K562 (cell line): ENCODE measurements at regions not wholly inside any gene's neighbourhood (a gene's known extent, or its start where the extent isn't known, plus 50 kb on each side); places are given as distances from the start of the nearest gene placed in this dataset.

Experiments used
- ATAC-seq: fragments of 200-7000 bp; cut with Tn5 transposase; 3 replicates; pipeline ENCODE4 v1.9.1; 2020; ENCODE audit warnings: moderate library complexity
- BruUV-seq: library from RNA; stranded (reverse); fragments of 400-500 nt; replicated peaks from 2 replicates; lab custom pipeline; 2021; lab: Mats Ljungman, UMichigan
- CTCF ChIA-PET: fragments of 300-600 bp; formaldehyde crosslinking; extraction: SDS; loops from one replicate; lab custom pipeline; 2021; ENCODE audit warnings: low intra/inter-chr PET ratio; lab: Yijun Ruan, JAX
- POLR2A ChIA-PET: fragments of 300-600, 350-650 bp; sonication (Branson Sonifier 250); formaldehyde crosslinking; extraction: SDS; loops from one replicate; lab custom pipeline; 2021; ENCODE audit warnings: antibody characterized with exemption, inconsistent platforms; lab: Yijun Ruan, JAX
- DNase-seq, 4 experiments: peaks; one replicate each; pipeline versions ENCODE4 v3.0.0 to v3.0.0-alpha.2; 2011 to 2018; ENCODE audit warnings: low spot score in 3 of 4, mixed read lengths in 3 of 4; ENCODE audit errors: extremely low read depth in 1 of 4
- FAIRE-seq: peaks from 2 replicates; lab custom pipeline; 2011; peaks lifted over from hg19 to GRCh38; lab: Jason Lieb, UNC
- H2AFZ ChIP-seq: 2 replicates; pipeline ENCODE4 v1.6.0; 2011; ENCODE audit warnings: low read depth, low read length, control low read depth, inconsistent platforms
- H3K27ac ChIP-seq: fragments of 200-600 bp; 3 replicates; pipeline ENCODE4 v1.8.0; 2011; ENCODE audit warnings: low read depth, mild to moderate bottlenecking, control low read depth, inconsistent platforms, low read length, moderate library complexity, mixed read lengths; ENCODE audit errors: extremely low read depth
- H3K27me3 ChIP-seq, 2 experiments: fragments of 300-600 bp in 1 of 2; 2 replicates in 1 of 2; 3 replicates in 1 of 2; pipeline versions ENCODE4 v1.6.0 to v1.8.0; 2011; ENCODE audit warnings: inconsistent platforms in 2 of 2, low read length in 2 of 2, mild to moderate bottlenecking in 1 of 2, mixed read lengths in 1 of 2, moderate library complexity in 1 of 2; ENCODE audit not compliant: control insufficient read depth in 2 of 2, insufficient read depth in 2 of 2
- H3K36me3 ChIP-seq: fragments of 300-600 bp; 3 replicates; pipeline ENCODE4 v1.8.0; 2011; ENCODE audit warnings: mild to moderate bottlenecking, low read length, inconsistent platforms; ENCODE audit not compliant: control insufficient read depth, insufficient read depth
- H3K4me1 ChIP-seq, 2 experiments: fragments of 200-600 bp in 1 of 2; replicated peaks in 1 of 2; 2 replicates in 1 of 2; 3 replicates in 1 of 2; pipeline versions ENCODE4 v1.5.1 to v1.8.0; 2011; ENCODE audit warnings: inconsistent platforms in 2 of 2, low read length in 2 of 2, mild to moderate bottlenecking in 1 of 2, mixed read lengths in 1 of 2, moderate library complexity in 1 of 2; ENCODE audit not compliant: control insufficient read depth in 2 of 2, insufficient read depth in 2 of 2
- H3K4me2 ChIP-seq: 2 replicates; pipeline ENCODE4 v1.6.1; 2011; ENCODE audit warnings: low read length, control low read depth, inconsistent platforms, mixed read lengths; ENCODE audit not compliant: insufficient read depth
- H3K4me3 ChIP-seq: fragments of 200-600 bp; sonication (generic), shearing (Covaris generic); 2 replicates; pipeline ENCODE4 v1.5.1; 2016; ENCODE audit warnings: control low read depth, inconsistent platforms
- H3K79me2 ChIP-seq: fragments of 200-600 bp; 3 replicates; pipeline ENCODE4 v1.8.0; 2011; ENCODE audit warnings: low read length, inconsistent platforms; ENCODE audit not compliant: control insufficient read depth, insufficient read depth
- H3K9ac ChIP-seq, 2 experiments: 2 replicates each; pipeline versions ENCODE4 v1.6.0 to v1.6.1; 2011; ENCODE audit warnings: low read depth in 2 of 2, low read length in 2 of 2, control low read depth in 1 of 2, inconsistent platforms in 1 of 2, mild to moderate bottlenecking in 1 of 2, mixed read lengths in 1 of 2; ENCODE audit not compliant: insufficient read depth in 1 of 2
- H3K9me1 ChIP-seq: one replicate; pipeline ENCODE4 v1.6.0; 2011; ENCODE audit warnings: inconsistent platforms, mild to moderate bottlenecking, low read length, moderate library complexity; ENCODE audit not compliant: control insufficient read depth, insufficient read depth
- H3K9me3 ChIP-seq: replicated peaks from 2 replicates; pipeline ENCODE4 v1.5.1; 2011; ENCODE audit warnings: low read depth, low read length, inconsistent platforms; ENCODE audit not compliant: control insufficient read depth, insufficient read depth
- H4K20me1 ChIP-seq: replicated peaks from 2 replicates; pipeline ENCODE4 v1.6.1; 2011; ENCODE audit warnings: low read length, inconsistent platforms, mixed read lengths; ENCODE audit not compliant: control insufficient read depth, insufficient read depth
- FUS ChIP-seq: fragments of 200-400 bp; formaldehyde crosslinking; optimal IDR thresholded peaks from 2 replicates; pipeline ENCODE3; 2017; ENCODE audit warnings: low read depth, low read length
- IRF2 ChIP-seq: sonication (generic); formaldehyde crosslinking; IDR thresholded peaks from 2 replicates; pipeline ENCODE4 v1.8.1; 2022; ENCODE audit warnings: mild to moderate bottlenecking, missing genetic modification reagents
- TEAD4 ChIP-seq, 2 experiments: sonication (generic) in 1 of 2; formaldehyde crosslinking in 1 of 2; IDR thresholded peaks; 2 replicates each; pipeline versions ENCODE4 v1.6.1 to v1.8.0; 2012 to 2022; ENCODE audit warnings: borderline replicate concordance in 1 of 2, inconsistent platforms in 1 of 2, low read length in 1 of 2, mild to moderate bottlenecking in 1 of 2, missing genetic modification reagents in 1 of 2
- WGBS: fragments of 100-300 bp; shearing (Covaris generic); methylation state at CpG from one replicate; pipeline ENCODE4 v1.1.6; 2016; ENCODE audit warnings: low coverage, mixed read lengths; ENCODE audit not compliant: insufficient coverage; ENCODE audit errors: missing lambda C conversion rate; 5-methylcytosine and 5-hydroxymethylcytosine counted together
- in situ Hi-C: fragments of 300-500 bp; cut with MboI; formaldehyde crosslinking; loops from 4 replicates; pipeline ENCODE4 v1.15.0; 2018; ENCODE audit warnings: inconsistent platforms, mixed read lengths
- intact Hi-C: fragments of 100-400 bp; cut with micrococcal nuclease; formaldehyde crosslinking; loops from 2 replicates; pipeline ENCODE4 v1.14.2; 2022
- TF ChIP-seq, protein P1 (sequence below): IDR thresholded peaks from 3 replicates; pipeline ENCODE4 v1.6.1; 2011; ENCODE audit warnings: borderline replicate concordance, mild to moderate bottlenecking, moderate library complexity; ENCODE audit not compliant: insufficient read length; ENCODE audit errors: extremely low read depth
- TF ChIP-seq, protein P2 (sequence below), 2 experiments: IDR thresholded peaks in 1 of 2; conservative IDR thresholded peaks in 1 of 2; 2 replicates each; pipeline ENCODE4 v1.6.1; 2016; ENCODE audit warnings: low read depth in 2 of 2, mild to moderate bottlenecking in 1 of 2, missing compliant biosample characterization in 1 of 2, missing genetic modification characterization in 1 of 2, moderate library complexity in 1 of 2
- TF ChIP-seq, protein P3 (sequence below): fragments of 250-450 bp; sonication (Bioruptor Pico); IDR thresholded peaks from 2 replicates; pipeline ENCODE4 v1.8.0; 2022; ENCODE audit warnings: moderate library complexity, mild to moderate bottlenecking, inconsistent platforms
- TF ChIP-seq, protein P4 (sequence below): fragments of 450-650 bp; IDR thresholded peaks from 2 replicates; pipeline ENCODE4 v1.7.1; 2018; ENCODE audit warnings: mild to moderate bottlenecking, low read depth; ENCODE audit not compliant: partially characterized antibody
- TF ChIP-seq, protein P5 (sequence below): fragments of 250-450 bp; sonication (Bioruptor Pico); IDR thresholded peaks from 2 replicates; pipeline ENCODE4 v1.5.0; 2020; ENCODE audit warnings: mild to moderate bottlenecking

DNA sequence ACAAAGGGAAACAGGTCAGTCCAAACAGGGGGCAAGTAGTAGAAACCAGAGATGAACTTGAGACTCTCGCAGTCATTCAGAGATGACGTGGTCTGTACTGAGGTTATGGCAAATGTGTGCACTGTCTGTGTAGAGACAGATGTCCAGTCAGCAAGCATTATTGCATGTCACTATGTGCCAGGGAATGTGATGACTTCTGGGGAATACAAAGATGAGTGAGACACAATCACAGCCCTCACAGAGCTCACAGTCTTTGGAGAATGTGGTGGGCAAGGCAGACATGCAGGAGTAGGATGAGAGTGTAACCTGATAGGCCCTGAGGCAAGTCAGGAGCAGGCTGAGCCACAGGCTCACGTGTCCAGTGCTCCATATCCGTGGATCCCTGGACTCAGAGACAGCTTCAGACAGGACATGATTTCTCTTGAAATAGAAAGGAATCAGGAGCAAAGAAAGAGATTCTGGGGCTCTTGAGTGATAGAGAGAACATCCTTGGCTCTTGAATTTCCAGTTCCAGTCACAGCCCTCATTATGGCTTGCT is 550.7 kb downstream of the ETS1 start (continued):
- TF ChIP-seq, protein P1, sequence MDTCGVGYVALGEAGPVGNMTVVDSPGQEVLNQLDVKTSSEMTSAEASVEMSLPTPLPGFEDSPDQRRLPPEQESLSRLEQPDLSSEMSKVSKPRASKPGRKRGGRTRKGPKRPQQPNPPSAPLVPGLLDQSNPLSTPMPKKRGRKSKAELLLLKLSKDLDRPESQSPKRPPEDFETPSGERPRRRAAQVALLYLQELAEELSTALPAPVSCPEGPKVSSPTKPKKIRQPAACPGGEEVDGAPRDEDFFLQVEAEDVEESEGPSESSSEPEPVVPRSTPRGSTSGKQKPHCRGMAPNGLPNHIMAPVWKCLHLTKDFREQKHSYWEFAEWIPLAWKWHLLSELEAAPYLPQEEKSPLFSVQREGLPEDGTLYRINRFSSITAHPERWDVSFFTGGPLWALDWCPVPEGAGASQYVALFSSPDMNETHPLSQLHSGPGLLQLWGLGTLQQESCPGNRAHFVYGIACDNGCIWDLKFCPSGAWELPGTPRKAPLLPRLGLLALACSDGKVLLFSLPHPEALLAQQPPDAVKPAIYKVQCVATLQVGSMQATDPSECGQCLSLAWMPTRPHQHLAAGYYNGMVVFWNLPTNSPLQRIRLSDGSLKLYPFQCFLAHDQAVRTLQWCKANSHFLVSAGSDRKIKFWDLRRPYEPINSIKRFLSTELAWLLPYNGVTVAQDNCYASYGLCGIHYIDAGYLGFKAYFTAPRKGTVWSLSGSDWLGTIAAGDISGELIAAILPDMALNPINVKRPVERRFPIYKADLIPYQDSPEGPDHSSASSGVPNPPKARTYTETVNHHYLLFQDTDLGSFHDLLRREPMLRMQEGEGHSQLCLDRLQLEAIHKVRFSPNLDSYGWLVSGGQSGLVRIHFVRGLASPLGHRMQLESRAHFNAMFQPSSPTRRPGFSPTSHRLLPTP, result no peak
- TF ChIP-seq, protein P2, sequence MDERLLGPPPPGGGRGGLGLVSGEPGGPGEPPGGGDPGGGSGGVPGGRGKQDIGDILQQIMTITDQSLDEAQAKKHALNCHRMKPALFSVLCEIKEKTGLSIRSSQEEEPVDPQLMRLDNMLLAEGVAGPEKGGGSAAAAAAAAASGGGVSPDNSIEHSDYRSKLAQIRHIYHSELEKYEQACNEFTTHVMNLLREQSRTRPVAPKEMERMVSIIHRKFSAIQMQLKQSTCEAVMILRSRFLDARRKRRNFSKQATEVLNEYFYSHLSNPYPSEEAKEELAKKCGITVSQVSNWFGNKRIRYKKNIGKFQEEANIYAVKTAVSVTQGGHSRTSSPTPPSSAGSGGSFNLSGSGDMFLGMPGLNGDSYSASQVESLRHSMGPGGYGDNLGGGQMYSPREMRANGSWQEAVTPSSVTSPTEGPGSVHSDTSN (CRISPR knock-in tag; IDR thresholded peaks at IDR 0.05; ENCODE audit: low read depth), result no peak
- TF ChIP-seq, protein P2 (tag; conservative IDR thresholded peaks at IDR 0.05; ENCODE audit: low read depth), result no peak
- no peak for TF ChIP-seq IRF2

DNA sequence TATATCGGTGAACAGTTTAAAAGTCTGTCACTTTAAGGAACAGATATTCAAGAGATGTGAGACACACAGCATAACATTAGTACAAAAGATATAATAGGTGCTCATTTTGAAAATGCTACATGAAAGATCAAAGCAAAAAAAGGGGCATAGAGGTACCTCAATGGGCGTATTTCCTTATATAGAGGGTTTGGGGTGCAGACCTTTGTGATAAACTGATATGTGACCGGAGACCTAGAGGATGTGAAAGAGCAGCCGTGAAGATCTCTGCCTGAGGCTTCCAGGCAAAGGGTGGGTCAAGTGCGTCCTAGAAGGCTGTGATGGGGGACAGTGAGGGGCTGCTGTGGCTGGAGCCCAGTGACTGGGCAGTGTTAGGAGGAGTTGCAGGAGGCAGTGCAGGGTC is 551.4 kb downstream of the ETS1 start:
- Histone ChIP-seq H3K9me3 (no peaks in the 10 kb centered on the region), H3K9me1 (no peaks in the 10 kb centered on the region), H3K9ac (no peak overlapping the region), H3K79me2 (no peaks in the 10 kb centered on the region), H4K20me1 (no peaks in the 10 kb centered on the region), H3K4me1 (no peaks in the 10 kb centered on the region), H3K27me3 (no peaks in the 10 kb centered on the region), H2AFZ (no peak overlapping the region), H3K27ac (no peak overlapping the region), H3K36me3 (no peaks in the 10 kb centered on the region), H3K4me3 (no peak overlapping the region), H3K4me2 (no peak overlapping the region)
- DNase-seq (no peak), FAIRE-seq (no peak), ATAC-seq (no peak)
- BruUV-seq, result no TSS peak
- ChIA-PET CTCF (no interaction called here), POLR2A (no interaction called here)
- WGBS, result 3% methylated on average over 5 of the region's 5 CpGs
- intact Hi-C loops, result loop anchor here (10.0 kb wide), 1 partner anchor 919 kb away; no protein-coding TSS in a partner anchor
- in situ Hi-C loops, result loop anchor here (25.0 kb wide), 2 partner anchors 601 to 801 kb away; no protein-coding TSS in a partner anchor
- TF ChIP-seq, protein P3, sequence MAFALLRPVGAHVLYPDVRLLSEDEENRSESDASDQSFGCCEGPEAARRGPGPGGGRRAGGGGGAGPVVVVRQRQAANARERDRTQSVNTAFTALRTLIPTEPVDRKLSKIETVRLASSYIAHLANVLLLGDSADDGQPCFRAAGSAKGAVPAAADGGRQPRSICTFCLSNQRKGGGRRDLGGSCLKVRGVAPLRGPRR (CRISPR knock-in tag), result no peak
- TF ChIP-seq, protein P4, sequence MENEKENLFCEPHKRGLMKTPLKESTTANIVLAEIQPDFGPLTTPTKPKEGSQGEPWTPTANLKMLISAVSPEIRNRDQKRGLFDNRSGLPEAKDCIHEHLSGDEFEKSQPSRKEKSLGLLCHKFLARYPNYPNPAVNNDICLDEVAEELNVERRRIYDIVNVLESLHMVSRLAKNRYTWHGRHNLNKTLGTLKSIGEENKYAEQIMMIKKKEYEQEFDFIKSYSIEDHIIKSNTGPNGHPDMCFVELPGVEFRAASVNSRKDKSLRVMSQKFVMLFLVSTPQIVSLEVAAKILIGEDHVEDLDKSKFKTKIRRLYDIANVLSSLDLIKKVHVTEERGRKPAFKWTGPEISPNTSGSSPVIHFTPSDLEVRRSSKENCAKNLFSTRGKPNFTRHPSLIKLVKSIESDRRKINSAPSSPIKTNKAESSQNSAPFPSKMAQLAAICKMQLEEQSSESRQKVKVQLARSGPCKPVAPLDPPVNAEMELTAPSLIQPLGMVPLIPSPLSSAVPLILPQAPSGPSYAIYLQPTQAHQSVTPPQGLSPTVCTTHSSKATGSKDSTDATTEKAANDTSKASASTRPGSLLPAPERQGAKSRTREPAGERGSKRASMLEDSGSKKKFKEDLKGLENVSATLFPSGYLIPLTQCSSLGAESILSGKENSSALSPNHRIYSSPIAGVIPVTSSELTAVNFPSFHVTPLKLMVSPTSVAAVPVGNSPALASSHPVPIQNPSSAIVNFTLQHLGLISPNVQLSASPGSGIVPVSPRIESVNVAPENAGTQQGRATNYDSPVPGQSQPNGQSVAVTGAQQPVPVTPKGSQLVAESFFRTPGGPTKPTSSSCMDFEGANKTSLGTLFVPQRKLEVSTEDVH, result no peak
- no peak for TF ChIP-seq TEAD4 (IDR thresholded peaks at IDR 0.05; ENCODE audit: low read length)
- TF ChIP-seq TEAD4 (CRISPR knock-in tag; IDR thresholded peaks at IDR 0.05; ENCODE audit: borderline replicate concordance), result no peak
- no peak for TF ChIP-seq FUS
- TF ChIP-seq, protein P5, sequence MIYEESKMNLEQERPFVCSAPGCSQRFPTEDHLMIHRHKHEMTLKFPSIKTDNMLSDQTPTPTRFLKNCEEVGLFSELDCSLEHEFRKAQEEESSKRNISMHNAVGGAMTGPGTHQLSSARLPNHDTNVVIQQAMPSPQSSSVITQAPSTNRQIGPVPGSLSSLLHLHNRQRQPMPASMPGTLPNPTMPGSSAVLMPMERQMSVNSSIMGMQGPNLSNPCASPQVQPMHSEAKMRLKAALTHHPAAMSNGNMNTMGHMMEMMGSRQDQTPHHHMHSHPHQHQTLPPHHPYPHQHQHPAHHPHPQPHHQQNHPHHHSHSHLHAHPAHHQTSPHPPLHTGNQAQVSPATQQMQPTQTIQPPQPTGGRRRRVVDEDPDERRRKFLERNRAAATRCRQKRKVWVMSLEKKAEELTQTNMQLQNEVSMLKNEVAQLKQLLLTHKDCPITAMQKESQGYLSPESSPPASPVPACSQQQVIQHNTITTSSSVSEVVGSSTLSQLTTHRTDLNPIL (CRISPR knock-in tag), result no peak
